HT1080 (cell line): ENCODE measurements at regions not wholly inside any gene's neighbourhood (a gene's known extent, or its start where the extent isn't known, plus 50 kb on each side); places are given as distances from the start of the nearest gene placed in this dataset.
"Not testable (repeated sequence)": the region's sequence is repeated elsewhere in the genome, so short reads cannot be mapped to it uniquely, and the experiment has no call there.

ENCODE experiments used
- DNase-seq: peaks from one replicate; pipeline ENCODE4 v3.0.0-alpha.2; 2015; ENCODE audit warnings: low read depth

DNA sequence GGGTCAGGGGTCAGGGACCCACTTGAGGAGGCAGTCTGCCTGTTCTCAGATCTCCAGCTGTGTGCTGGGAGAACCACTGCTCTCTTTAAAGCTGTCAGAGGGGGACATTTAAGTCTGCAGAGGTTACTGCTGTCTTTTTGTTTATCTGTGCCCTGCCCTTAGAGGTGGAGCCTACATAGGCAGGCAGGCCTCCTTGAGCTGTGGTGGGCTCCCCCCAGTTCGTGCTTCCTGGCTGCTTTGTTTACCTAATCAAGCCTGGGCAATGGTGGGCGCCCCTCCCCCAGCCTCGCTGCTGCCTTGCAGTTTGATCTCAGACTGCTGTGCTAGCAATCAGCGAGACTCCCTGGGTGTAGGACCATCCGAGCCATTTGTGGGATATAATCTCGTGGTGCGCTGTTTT, 830.5 kb upstream of the ANO3 start:
- DNase-seq = not testable (repeated sequence)

DNA sequence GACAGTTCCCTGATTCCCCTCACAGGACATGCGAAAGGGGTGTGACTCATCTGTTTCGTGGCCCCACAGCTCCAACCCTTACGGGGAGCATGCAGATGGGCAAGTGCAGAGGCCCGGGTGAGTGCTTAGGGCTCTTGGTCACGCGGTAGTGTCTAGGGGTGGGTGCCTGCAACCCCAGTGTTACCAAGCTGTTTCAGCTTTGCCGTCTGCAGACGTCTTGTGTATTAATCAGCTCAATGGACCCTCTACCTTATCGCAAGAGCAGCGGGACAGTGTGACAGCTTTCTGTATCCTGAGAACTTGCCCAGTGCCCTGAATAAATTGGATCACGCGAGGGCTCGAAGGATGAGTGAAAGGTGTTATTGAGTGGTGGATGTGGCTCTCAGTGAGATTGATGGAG, 816.4 kb upstream of the ANO3 start:
- DNase-seq = no peak

DNA sequence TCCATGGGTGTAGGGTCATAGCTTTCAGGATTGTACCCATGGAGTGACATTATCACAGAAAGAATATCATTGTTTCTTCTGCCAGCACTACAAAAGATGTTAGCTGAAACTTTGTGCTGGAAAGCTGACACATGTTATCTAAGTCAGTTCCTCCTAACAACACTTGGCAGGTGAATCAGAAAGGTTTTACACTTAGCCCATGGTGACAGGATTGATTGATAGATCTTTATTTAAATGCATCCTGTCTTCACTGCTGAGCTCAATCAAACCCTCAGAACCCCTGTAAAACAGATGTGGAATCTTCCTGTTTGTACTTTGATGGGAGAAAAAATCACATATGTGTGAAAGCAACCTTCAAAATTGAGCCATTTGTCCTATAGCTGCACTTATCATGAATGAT, 811.5 kb upstream of the ANO3 start:
- no peak for DNase-seq

DNA sequence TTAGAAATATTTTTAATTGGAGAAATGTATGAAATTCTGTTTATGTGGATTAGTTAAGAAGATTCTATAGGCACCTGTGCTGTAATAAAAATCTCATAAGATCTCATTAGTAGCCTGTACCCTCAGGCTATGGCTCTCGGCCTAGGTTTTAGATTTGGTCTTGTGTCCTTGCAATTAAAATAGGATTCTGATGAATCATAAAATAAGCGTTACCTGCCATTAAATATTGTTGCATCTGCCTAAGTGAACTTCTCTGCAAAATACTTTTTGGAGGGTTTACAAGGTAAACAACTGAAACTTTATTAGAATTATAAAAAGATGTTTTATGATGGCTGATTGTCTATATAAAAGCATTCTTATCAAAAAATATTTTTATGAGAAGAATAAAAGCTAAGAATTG, 804.1 kb upstream of the ANO3 start:
- DNase-seq = no peak

DNA sequence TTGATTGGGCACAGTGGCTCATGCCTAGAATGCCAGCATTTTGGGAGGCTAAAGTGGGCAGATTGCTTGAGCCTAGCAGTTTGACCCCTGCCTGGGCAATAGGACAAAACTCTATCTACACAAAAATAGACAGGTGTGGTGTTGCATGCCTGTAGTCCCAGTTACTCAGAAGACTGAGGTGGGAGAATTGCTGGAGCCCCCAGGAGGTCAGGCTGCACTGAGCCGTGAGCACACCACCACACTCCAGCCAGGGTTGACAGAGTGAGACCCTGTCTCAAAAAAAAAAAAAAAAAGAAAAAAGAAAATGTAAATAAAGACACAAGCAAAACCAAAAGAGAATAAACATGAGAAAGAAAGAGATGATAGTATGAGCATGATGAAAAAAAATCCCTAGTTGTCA, 802.4 kb upstream of the ANO3 start:
- DNase-seq = no peak

DNA sequence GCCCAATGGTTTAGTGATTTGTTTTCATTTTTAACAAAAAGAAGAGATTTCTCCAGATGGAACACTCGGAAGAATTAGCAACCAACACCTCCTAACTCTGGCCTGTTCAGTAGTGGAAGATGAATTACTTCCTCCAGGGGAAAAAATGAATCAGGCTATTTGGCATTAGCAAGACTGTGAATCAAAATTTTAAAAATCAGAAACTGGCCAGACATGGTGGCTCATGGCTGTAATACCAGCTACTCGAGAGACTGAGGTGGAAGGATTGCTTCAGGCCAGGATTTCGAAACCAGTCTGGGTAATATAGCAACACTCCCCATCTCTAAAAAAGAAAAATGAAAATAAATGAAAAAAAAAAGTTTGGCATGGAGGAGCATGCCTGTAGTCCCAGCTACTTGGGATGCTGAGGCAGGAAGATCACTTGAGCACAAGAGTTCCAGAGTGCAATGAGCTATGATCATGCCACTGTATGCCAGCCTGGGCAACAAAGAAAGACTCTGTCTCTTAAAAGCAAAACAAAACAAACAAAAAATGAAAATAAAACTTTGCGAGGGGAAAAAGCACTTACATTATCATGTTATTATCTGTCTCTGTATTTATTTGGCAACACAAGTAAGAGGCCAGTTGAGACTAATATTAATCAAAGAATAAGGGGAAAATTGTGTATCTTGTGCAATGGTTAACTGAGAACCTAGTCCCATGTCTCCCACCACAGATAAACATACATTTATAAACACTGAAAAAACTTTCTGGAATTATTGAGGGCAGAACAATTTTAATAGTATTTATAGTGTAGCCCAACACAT, 796.3 kb upstream of the ANO3 start:
- DNase-seq = no peak

DNA sequence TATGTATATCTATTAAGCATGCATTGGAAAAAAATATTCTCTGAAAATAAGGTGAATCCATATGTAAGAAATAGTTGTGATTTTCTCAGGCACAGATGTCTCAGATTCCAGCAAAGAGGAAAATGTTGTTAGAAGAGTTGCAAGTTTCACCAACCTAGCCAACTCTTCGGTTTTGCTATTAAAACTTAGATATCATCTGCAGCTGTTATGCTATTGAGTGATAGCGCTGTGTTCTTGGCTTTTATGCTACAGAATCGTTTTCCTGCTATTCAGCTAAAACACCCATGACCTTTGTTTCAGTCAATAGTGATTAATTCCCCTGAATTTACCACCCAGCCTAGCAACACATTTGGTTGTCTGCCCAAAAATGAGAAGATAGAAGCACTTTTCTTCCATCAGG, 795.6 kb upstream of the ANO3 start:
- DNase-seq = no peak

DNA sequence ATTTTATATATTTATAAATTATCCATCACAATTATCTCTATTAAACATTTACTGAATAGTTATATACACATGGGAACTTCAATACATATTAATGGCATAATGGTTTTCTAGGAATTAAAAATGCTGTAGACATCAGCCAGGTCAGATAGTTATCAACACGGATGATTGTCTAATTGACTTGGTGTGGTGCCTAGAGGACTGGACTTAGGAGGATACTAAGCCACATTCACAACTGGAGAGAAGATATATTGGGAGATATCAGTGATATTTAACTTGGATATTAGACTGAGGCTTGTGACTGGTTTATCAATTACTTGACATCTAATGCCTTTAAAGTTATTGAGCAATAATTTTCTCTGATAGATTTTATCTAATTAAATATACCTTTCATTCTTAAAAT, 794.5 kb upstream of the ANO3 start:
- DNase-seq = no peak

DNA sequence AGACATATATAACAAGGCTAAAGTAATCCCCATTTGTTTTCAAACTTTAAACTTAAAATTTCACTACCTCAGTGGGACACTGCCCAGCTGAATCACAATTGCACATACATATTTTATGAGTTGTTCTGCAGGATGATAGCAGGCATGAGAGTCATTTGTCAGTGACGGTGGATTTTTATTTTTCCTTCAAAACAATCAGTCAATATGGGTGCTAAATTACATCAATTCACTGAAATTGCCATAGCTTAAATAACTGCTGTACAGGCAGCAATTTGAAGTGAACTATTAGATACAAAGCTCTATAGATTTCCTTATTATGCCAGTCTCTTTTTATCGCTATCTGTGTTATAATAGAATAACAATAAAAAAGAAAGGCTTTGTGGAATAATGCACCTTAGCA, 784.6 kb upstream of the ANO3 start:
- DNase-seq = no peak

DNA sequence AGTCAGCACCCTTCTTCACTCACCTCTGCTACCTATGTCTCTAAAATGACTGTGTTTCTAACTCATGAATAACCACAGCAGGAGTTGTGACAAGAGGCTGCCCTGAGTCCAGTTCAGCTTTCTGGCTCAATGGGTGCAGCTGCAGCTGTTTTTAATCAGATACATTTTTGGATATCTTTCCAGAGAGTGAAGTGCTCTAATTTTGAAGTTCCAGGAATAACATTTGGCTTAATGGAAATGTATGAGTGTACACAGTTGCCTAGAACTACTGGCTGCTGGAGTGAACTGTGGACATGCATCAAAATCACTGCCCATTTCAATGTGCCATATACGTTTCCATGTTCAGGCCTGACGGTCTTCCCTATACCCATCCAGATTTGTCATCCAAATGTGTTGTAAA, 769.5 kb upstream of the ANO3 start:
- no peak for DNase-seq

DNA sequence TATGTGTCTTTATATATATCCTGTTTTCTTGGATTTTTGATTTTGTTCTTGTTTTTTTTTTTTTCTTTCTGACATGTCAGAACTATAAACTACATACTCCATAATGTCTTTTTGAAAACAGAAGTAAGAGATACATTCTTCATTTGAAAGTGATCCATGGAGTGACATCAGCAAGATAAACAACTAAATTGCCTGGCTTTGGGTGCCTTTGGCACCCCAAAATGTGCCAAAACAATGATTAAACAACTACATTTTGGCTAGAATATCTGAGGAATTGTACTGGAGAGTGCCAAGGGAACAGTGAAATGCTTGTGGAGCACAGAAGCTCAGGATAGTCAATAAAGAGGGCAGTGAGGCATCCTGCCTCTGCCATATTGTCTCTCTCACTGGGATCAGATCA, 766.1 kb upstream of the ANO3 start:
- DNase-seq = no peak

DNA sequence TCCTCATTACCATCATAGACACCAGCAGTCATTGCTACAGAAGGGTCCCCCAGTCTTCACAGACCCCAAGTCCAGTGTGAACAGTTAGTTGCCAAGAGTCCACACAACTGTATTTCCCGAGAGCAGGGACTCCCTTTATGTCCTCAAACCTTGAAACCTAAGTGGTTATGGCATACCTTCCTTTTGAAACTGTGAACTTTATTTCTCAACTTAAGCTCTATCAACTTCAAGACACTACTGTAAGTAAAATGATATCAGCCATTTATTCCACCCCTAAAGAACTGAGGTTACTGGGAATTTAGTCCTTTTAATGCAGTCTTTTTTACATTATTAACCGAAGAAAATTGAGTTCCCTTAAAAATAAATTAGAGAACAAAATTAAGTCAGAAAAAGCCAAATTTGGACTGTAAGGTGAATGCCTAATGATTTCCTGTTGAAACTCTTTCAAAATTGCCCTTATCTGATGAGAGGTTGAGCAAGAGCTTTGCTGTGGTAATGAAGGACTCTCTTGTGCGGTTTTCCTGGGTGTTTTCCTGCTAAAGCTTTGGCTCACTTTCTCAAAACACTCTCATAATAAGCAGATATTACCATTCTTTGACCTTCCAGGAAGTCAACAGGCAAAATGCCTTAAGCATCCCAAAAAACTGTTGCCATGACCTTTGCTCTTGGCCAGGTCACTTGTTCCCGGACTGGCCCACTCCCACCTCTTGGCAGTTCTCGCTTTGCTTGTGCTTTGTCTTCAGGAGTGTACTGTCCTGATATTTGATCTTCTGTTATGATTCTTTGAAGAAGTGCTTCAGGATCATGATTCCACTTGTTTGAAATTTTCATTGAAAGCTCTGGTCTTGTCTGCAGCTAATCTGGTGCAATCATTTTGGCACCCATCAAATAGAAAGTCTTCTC, 765.4 kb upstream of the ANO3 start:
- DNase-seq = no peak

DNA sequence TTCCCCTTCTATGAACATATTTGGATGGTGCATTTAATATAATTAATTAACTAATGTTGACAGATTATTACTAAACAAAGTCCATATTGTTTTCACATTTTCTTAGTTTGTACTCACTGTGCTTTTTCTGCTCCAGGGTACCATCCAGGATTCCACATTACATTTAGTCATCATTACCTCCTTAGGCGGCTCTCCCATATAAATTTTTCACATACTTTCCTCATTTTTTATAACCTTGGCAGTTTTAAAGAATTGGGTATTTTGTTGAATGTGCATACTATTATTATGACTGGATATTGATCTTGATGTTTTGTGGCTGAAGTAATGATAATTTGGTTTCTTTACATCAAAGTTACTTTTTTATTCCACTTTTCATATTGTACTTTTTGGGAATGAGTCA, 755.6 kb upstream of the ANO3 start:
- DNase-seq = no peak

DNA sequence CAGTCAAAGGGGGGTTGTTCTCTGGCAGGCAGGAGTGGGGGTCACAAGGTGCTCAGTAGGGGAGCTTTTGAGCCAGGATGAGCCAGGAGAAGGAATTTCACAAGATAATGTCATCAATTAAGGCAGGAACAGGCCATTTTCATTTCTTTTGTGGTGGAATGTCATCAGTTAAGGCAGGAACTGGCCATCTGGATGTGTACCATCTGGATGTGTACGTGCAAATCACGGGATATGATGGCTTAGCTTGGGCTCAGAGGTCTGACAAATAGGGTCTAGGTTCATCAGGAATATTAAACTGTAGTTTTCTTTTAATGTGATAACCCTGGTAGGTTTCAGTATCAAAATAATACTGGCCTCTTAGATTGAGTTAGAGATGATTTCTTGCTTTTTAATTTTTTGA, 752.4 kb upstream of the ANO3 start:
- DNase-seq = not testable (repeated sequence)

DNA sequence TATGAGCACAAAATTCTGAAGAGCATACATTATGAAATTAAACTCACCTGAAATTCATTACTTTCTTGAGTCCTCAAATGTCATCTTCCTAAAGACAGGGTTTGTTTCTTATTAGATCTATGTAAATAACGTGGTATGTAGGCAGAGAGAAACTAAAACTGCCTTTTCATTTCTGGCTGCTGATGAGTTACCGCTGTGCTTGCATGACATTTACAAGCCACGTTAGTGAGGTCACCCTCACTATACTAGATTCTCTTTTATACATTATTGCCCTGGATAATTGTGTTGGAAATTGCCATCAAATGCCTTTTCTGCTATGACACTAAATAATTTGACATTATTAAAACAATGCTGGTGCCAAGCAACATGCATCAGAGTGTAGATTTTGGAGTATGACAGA, 748.3 kb upstream of the ANO3 start:
- no peak for DNase-seq

DNA sequence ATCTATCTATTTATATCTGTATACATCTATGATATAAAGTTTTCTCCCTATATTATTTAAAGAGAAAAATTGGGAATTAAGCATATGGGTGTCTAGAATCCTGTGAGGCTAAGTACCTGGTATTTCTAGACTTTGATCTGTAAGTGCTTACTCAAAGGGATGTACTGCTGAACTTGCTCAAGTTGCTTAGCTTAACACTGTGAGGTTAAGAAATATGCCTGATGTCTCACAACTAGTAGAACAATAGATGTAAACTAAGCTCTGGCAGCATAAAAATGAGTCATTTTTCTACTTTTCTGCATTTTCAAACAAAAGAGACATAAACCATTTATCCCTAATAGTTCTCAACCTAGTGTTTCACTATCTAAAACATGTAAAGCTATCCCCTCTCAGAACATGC, 744.4 kb upstream of the ANO3 start:
- peak; percentile 2 for DNase-seq

DNA sequence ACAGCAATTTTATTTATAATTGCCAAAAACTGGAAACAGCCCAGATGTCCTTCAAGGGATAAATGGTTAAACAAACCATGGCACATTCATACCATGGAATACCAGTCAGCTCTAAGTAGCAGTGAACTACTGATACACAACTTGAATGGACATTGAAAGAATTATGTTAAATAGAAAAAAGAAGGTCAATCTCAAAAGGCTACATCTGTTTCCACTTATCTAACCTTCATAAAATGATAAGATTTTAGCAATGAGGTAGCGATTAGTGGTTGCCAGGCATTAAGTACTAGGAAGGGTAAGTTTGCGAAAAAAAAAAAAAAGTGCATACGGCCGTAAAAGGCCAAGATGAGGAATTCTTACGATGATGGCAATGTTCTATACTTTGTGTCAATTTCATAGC, 738.7 kb upstream of the ANO3 start:
- no peak for DNase-seq

DNA sequence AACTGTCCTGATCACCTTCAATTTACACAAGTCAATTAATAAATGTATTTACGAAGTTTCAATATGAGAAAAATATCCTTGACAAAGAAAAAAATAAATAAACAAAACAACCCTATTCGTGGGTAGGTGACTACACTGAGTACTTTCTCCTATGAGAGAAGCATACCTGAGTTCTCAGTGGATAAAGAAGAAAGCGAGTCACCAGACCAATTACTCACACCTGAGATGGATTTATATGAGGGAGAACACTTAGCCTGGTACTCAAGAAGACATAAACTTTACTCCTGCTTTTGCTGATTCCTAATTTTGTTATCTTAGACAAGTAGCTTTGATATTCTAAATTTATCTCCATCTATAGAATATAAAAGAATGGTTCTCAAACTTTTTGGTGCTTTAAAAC, 735.2 kb upstream of the ANO3 start:
- no peak for DNase-seq

DNA sequence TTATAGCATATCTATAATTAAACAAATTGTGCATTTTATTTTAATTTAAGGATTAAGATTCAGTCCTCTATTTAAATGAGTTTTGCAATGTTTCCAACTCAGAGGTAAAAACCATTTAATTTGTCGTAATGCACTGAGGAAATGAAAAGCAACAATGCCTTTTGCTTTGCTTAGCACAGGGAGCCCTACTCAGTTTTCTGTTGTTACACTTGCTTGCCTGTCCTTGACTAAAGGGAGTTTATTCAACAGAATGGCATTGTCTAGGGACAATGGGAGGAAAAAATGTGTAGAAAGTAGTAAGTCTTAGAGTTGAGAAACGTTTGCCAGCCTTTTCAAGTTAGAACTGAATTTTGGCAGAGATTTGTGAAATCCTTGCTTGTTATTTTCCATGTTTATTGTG, 734.2 kb upstream of the ANO3 start:
- DNase-seq = no peak

DNA sequence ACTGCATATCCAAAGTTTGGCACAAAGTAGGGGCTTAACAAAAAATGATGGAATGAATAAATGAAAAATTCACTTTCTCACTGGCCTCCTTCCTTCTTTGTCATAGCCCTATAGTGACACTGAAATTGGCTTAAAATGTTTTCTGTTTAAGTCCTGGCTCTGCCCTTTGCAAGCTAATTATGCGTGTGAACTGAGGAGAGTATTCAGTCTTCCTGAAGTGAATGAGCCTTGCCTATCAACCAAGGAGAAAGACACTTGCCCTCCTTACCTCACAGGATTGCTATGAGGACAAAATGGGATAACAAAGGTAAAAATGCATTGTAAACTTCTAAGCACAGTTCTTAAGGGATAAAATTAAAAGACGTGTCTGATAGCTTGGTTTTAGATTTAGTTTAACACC, 729.8 kb upstream of the ANO3 start:
- DNase-seq = no peak

DNA sequence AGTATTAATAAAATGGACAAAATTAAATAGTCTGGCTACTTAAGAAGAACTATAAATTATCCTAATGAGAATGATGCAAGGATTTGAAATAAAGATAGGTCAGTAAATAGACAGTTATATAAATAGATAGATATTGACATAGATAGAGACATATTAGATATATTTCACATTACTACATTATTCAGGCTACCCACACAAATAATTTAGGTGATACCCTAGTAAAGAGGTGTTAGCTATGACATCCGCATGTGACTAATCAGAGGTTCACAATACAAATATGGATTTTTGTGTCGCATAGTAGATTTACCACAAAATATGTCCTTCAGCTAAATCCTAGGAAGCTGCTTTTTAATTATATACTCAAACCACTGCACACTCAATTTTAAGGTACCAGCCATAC, 729.0 kb upstream of the ANO3 start:
- no peak for DNase-seq

DNA sequence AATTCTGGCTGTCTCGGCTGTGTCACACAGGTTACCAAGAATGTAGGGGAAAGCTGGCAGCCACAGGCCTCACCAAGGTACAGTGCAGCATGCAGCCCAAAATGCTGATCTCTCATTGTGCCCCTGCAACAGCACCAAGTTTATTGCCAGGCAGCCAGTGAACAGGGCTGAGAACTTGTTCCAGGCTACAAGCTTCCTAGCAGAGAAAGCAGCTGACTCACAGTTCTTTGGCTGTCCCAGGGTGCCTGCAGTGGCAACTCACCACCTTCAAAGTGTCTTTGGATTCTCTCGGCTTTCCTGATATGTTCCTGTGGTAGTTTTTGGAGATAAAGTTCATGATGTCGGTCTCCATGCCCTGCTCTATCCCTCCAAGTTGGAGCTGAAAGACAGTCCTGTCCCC, 719.1 kb upstream of the ANO3 start:
- no peak for DNase-seq

DNA sequence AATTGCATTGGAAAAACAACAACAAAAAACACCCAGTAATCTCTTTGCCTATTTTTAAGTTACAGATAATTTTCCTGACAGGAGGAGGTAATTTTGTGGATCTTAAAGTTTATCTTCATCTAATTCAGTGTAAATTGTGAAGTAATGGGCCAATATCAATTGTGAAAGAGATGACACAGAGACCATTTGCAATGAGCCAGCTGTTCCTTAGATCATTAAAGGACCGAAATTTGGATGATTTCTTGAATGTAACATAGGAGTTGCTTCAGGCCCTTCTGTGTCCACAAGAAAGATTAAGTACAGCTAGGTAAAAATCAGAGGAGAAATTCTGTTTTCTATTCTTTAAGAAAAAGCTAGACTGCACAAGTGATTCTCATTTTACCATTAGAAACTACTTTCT, 718.5 kb upstream of the ANO3 start:
- DNase-seq = no peak
